ENCODE measurements at regions not wholly inside any gene's neighbourhood (a gene's known extent, or its start where the extent isn't known, plus 50 kb on each side); places are given as distances from the start of the nearest gene placed in this dataset.

- H3K9me3 ChIP-seq (ENCODE audit: insufficient read depth, low read length, severe bottlenecking) = no peaks in the 10 kb centered on the region
- TF ChIP-seq CTCF (IDR thresholded peaks at IDR 0.05; ENCODE audit: borderline replicate concordance, extremely low read depth, low read length, poor library complexity, severe bottlenecking) (no peak), EZH2 (IDR thresholded peaks at IDR 0.05; ENCODE audit: borderline replicate concordance, low read depth, low read length, severe bottlenecking) (no peak)
- no peak overlapping the region for H3K27ac ChIP-seq (ENCODE audit: low read length)
- DNase-seq (no peak), ATAC-seq (ENCODE audit: insufficient read depth, low read depth) (no peak)
- H2AFZ ChIP-seq (ENCODE audit: low read depth, low read length) = no peak overlapping the region
- no peaks in the 10 kb centered on the region for H3K4me1 ChIP-seq (ENCODE audit: insufficient read depth, low read length)
- H4K20me1 ChIP-seq (ENCODE audit: insufficient read depth, low read length) = no peaks in the 10 kb centered on the region
- no peaks in the 10 kb centered on the region for H3K79me2 ChIP-seq (ENCODE audit: insufficient read depth, low read length)
- H3K4me2 ChIP-seq (ENCODE audit: insufficient read depth, low read length) = no peak overlapping the region
- no peak overlapping the region for H3K4me3 ChIP-seq (ENCODE audit: low read depth in 1 of 2, low read length in 2 of 2)
- no peaks in the 10 kb centered on the region for H3K27me3 ChIP-seq (ENCODE audit: insufficient read depth, low read length, poor library complexity)
- H3K9ac ChIP-seq (ENCODE audit: low read depth, low read length) = no peak overlapping the region
- no peaks in the 10 kb centered on the region for H3K36me3 ChIP-seq (ENCODE audit: insufficient read depth, low read length)
Measured at GRCh38 chr2:117195381-117195780, 619.1 kb upstream of the DDX18 start.

GRCh38 chr2:117199511-117199910 lies 615.0 kb upstream of the DDX18 start:
- Histone ChIP-seq H3K27me3 (ENCODE audit: insufficient read depth, low read length, poor library complexity) (no peaks in the 10 kb centered on the region), H3K27ac (ENCODE audit: low read length) (no peak overlapping the region), H3K79me2 (ENCODE audit: insufficient read depth, low read length) (no peaks in the 10 kb centered on the region), H3K4me3 (ENCODE audit: low read depth in 1 of 2, low read length in 2 of 2) (no peak overlapping the region), H3K4me2 (ENCODE audit: insufficient read depth, low read length) (no peak overlapping the region), H3K4me1 (ENCODE audit: insufficient read depth, low read length) (no peaks in the 10 kb centered on the region), H3K9ac (ENCODE audit: low read depth, low read length) (no peak overlapping the region), H3K9me3 (ENCODE audit: insufficient read depth, low read length, severe bottlenecking) (no peaks in the 10 kb centered on the region), H4K20me1 (ENCODE audit: insufficient read depth, low read length) (no peaks in the 10 kb centered on the region), H3K36me3 (ENCODE audit: insufficient read depth, low read length) (no peaks in the 10 kb centered on the region), H2AFZ (ENCODE audit: low read depth, low read length) (no peak overlapping the region)
- DNase-seq (no peak), ATAC-seq (ENCODE audit: insufficient read depth, low read depth) (no peak)
- TF ChIP-seq EZH2 (IDR thresholded peaks at IDR 0.05; ENCODE audit: borderline replicate concordance, low read depth, low read length, severe bottlenecking) (no peak), CTCF (IDR thresholded peaks at IDR 0.05; ENCODE audit: borderline replicate concordance, extremely low read depth, low read length, poor library complexity, severe bottlenecking) (no peak)

- Histone ChIP-seq H3K4me3 (ENCODE audit: low read depth in 1 of 2, low read length in 2 of 2) (no peak overlapping the region), H3K9me3 (ENCODE audit: insufficient read depth, low read length, severe bottlenecking) (no peaks in the 10 kb centered on the region), H4K20me1 (ENCODE audit: insufficient read depth, low read length) (no peaks in the 10 kb centered on the region), H3K36me3 (ENCODE audit: insufficient read depth, low read length) (no peaks in the 10 kb centered on the region), H2AFZ (ENCODE audit: low read depth, low read length) (no peak overlapping the region), H3K27me3 (ENCODE audit: insufficient read depth, low read length, poor library complexity) (no peaks in the 10 kb centered on the region), H3K4me1 (ENCODE audit: insufficient read depth, low read length) (no peaks in the 10 kb centered on the region), H3K9ac (ENCODE audit: low read depth, low read length) (no peak overlapping the region), H3K79me2 (ENCODE audit: insufficient read depth, low read length) (no peaks in the 10 kb centered on the region), H3K4me2 (ENCODE audit: insufficient read depth, low read length) (no peak overlapping the region), H3K27ac (ENCODE audit: low read length) (no peak overlapping the region)
- DNase-seq (no peak), ATAC-seq (ENCODE audit: insufficient read depth, low read depth) (no peak)
- TF ChIP-seq CTCF (IDR thresholded peaks at IDR 0.05; ENCODE audit: borderline replicate concordance, extremely low read depth, low read length, poor library complexity, severe bottlenecking) = no peak
- TF ChIP-seq EZH2 (IDR thresholded peaks at IDR 0.05; ENCODE audit: borderline replicate concordance, low read depth, low read length, severe bottlenecking) = no peak
Measured at GRCh38 chr2:117212562-117212961, 601.9 kb upstream of the DDX18 start.

GRCh38 chr2:117217145-117217544 lies 597.3 kb upstream of the DDX18 start:
- no peaks in the 10 kb centered on the region for H3K4me1 ChIP-seq (ENCODE audit: insufficient read depth, low read length)
- no peaks in the 10 kb centered on the region for H3K9me3 ChIP-seq (ENCODE audit: insufficient read depth, low read length, severe bottlenecking)
- H3K4me3 ChIP-seq (ENCODE audit: low read depth in 1 of 2, low read length in 2 of 2) = no peak overlapping the region
- H3K27me3 ChIP-seq (ENCODE audit: insufficient read depth, low read length, poor library complexity) = no peaks in the 10 kb centered on the region
- no peak overlapping the region for H3K27ac ChIP-seq (ENCODE audit: low read length)
- H4K20me1 ChIP-seq (ENCODE audit: insufficient read depth, low read length) = no peaks in the 10 kb centered on the region
- H2AFZ ChIP-seq (ENCODE audit: low read depth, low read length) = no peak overlapping the region
- H3K9ac ChIP-seq (ENCODE audit: low read depth, low read length) = no peak overlapping the region
- no peak for TF ChIP-seq EZH2 (IDR thresholded peaks at IDR 0.05; ENCODE audit: borderline replicate concordance, low read depth, low read length, severe bottlenecking)
- H3K79me2 ChIP-seq (ENCODE audit: insufficient read depth, low read length) = no peaks in the 10 kb centered on the region
- DNase-seq (no peak), ATAC-seq (ENCODE audit: insufficient read depth, low read depth) (no peak)
- H3K4me2 ChIP-seq (ENCODE audit: insufficient read depth, low read length) = no peak overlapping the region
- no peaks in the 10 kb centered on the region for H3K36me3 ChIP-seq (ENCODE audit: insufficient read depth, low read length)

Measured in DND-41 (cell line).